Hepatocyte (in vitro differentiated cells): ENCODE measurements at regions not wholly inside any gene's neighbourhood (a gene's known extent, or its start where the extent isn't known, plus 50 kb on each side); places are given as distances from the start of the nearest gene placed in this dataset.

ENCODE experiments used
- CTCF ChIP-seq: fragments of 200-600 bp; sonication (generic); IDR thresholded peaks from 2 replicates; pipeline ENCODE4 v1.5.1; 2016; ENCODE audit warnings: antibody characterized with exemption, mild to moderate bottlenecking; ENCODE audit not compliant: poor library complexity
- EZH2 ChIP-seq: fragments of 200-600 bp; sonication (generic); IDR thresholded peaks from 2 replicates; pipeline ENCODE4 v1.6.1; 2016; ENCODE audit warnings: antibody characterized with exemption, mild to moderate bottlenecking, borderline replicate concordance
- EZH2phosphoT487 ChIP-seq: fragments of 200-600 bp; sonication (generic); IDR thresholded peaks from one replicate; pipeline ENCODE4 v1.6.1; 2018; ENCODE audit warnings: antibody characterized with exemption, mild to moderate bottlenecking, low read depth, moderate library complexity; ENCODE audit not compliant: unreplicated experiment, severe bottlenecking

- TF ChIP-seq CTCF (no peak), EZH2phosphoT487 (no peak), EZH2 (no peak)
Observed at GRCh38 chr12:97781342-97781741, 318.7 kb downstream of the RMST start.
